Epidermal melanocyte (primary cell): ENCODE measurements at regions not wholly inside any gene's neighbourhood (a gene's known extent, or its start where the extent isn't known, plus 50 kb on each side); places are given as distances from the start of the nearest gene placed in this dataset.

Experiments
- DNase-seq: peaks from one replicate; pipeline ENCODE4 v3.0.0; 2011; ENCODE audit warnings: low spot score; ENCODE audit not compliant: insufficient read length

- no peak for DNase-seq
Measured at GRCh38 chr2:145495590-145495989, 975.7 kb upstream of the ZEB2 start.

GRCh38 chr2:145494441-145494840 lies 974.5 kb upstream of the ZEB2 start:
- no peak for DNase-seq

GRCh38 chr2:145488571-145488970 lies 968.7 kb upstream of the ZEB2 start:
- no peak for DNase-seq

GRCh38 chr2:145484448-145485097 lies 964.7 kb upstream of the ZEB2 start:
- no peak for DNase-seq

GRCh38 chr2:145483854-145484253 lies 963.9 kb upstream of the ZEB2 start:
- DNase-seq, result no peak

- DNase-seq, result no peak
Measured at GRCh38 chr2:145481334-145481922, 961.5 kb upstream of the ZEB2 start.

GRCh38 chr2:145464866-145465265 lies 944.9 kb upstream of the ZEB2 start:
- no peak for DNase-seq

GRCh38 chr2:145460112-145460511 lies 940.2 kb upstream of the ZEB2 start:
- DNase-seq, result no peak

GRCh38 chr2:145431181-145431951 lies 911.4 kb upstream of the ZEB2 start:
- DNase-seq, result no peak

GRCh38 chr2:145423809-145424208 lies 903.9 kb upstream of the ZEB2 start:
- DNase-seq, result no peak

- no peak for DNase-seq
Measured at GRCh38 chr2:145422576-145422975, 902.7 kb upstream of the ZEB2 start.

- DNase-seq, result no peak
Measured at GRCh38 chr2:145421841-145422240, 901.9 kb upstream of the ZEB2 start.

GRCh38 chr2:145416640-145417039 lies 896.7 kb upstream of the ZEB2 start:
- DNase-seq, result no peak

GRCh38 chr2:145415151-145415550 lies 895.2 kb upstream of the ZEB2 start:
- DNase-seq, result no peak

- DNase-seq, result no peak
Measured at GRCh38 chr2:145413261-145414030, 893.5 kb upstream of the ZEB2 start.

- no peak for DNase-seq
Measured at GRCh38 chr2:145412155-145412554, 892.2 kb upstream of the ZEB2 start.

GRCh38 chr2:145411493-145411892 lies 891.6 kb upstream of the ZEB2 start:
- DNase-seq, result no peak

- DNase-seq, result no peak
Measured at GRCh38 chr2:145410086-145410485, 890.2 kb upstream of the ZEB2 start.

GRCh38 chr2:145408980-145409379 lies 889.1 kb upstream of the ZEB2 start:
- DNase-seq, result no peak

- DNase-seq, result no peak
Measured at GRCh38 chr2:145404690-145405089, 884.8 kb upstream of the ZEB2 start.

- no peak for DNase-seq
Measured at GRCh38 chr2:145402706-145403277, 882.9 kb upstream of the ZEB2 start.

GRCh38 chr2:145399131-145399530 lies 879.2 kb upstream of the ZEB2 start:
- no peak for DNase-seq
